ENCODE measurements at regions not wholly inside any gene's neighbourhood (a gene's known extent, or its start where the extent isn't known, plus 50 kb on each side); places are given as distances from the start of the nearest gene placed in this dataset.
A peak's percentile ranks its signal among the peaks of the same experiment; 100 is the strongest.

DNA sequence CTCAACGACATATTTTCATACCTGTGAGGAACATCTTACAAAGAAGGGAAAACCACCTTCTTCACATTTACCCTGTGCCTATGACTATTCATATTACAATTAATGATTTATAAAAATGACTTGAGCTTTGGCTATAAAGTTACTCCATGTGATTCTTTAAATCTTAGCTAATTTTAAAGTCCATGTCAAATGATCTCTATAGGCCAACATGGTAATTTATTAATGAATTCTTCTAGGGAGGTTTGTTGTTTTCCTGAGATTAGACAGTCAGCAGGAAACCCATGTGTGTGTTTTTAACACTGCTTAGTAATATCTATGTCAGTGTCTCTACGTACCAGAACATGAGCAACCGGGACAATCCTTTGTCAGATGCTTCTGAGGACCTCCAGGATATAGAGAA is 307.3 kb downstream of the IPMK start:
- DNase-seq (ENCODE audit: low read depth), result no peak
- no peak overlapping the region for H3K4me3 ChIP-seq (replicated peaks; ENCODE audit: low read depth, low read length)
- TF ChIP-seq, protein P1, sequence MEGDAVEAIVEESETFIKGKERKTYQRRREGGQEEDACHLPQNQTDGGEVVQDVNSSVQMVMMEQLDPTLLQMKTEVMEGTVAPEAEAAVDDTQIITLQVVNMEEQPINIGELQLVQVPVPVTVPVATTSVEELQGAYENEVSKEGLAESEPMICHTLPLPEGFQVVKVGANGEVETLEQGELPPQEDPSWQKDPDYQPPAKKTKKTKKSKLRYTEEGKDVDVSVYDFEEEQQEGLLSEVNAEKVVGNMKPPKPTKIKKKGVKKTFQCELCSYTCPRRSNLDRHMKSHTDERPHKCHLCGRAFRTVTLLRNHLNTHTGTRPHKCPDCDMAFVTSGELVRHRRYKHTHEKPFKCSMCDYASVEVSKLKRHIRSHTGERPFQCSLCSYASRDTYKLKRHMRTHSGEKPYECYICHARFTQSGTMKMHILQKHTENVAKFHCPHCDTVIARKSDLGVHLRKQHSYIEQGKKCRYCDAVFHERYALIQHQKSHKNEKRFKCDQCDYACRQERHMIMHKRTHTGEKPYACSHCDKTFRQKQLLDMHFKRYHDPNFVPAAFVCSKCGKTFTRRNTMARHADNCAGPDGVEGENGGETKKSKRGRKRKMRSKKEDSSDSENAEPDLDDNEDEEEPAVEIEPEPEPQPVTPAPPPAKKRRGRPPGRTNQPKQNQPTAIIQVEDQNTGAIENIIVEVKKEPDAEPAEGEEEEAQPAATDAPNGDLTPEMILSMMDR (IDR thresholded peaks at IDR 0.05; ENCODE audit: low read length, missing control alignments), result no peak

DNA sequence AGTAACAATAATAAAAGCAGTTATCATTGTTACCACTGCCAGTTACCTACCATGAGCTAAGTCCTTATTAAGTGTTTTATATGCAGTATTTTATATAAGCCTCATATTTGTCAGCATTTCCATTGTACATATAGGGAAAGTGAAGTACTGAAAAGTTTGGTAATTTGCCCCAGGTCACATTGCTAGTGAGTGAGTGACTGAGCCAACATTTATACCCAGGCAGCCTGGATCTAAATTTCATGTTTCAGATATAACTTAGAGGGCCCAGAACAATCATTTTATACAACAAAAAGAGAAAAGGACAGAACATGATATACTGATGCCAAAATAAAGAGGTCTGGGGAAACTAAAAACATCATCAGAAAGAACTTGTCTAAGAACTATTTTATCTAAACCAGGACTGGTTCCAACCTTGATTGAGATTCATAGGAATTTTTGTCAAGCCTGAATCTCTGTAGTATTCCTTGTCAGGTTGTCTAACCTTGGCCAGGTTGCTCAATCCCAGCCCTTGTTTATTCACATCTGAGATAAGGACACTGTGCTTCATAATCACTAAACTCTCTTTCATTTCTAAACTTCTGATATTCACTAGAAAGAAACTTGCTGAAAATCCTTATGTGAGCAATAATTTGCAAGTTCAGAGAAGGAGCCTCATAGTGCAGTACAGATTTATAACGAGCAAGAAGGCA is 308.2 kb downstream of the IPMK start:
- no peak overlapping the region for H3K4me3 ChIP-seq (replicated peaks; ENCODE audit: low read depth, low read length)
- no peak for DNase-seq (ENCODE audit: low read depth)
- TF ChIP-seq, protein P1 (IDR thresholded peaks at IDR 0.05; ENCODE audit: low read length, missing control alignments), result no peak

DNA sequence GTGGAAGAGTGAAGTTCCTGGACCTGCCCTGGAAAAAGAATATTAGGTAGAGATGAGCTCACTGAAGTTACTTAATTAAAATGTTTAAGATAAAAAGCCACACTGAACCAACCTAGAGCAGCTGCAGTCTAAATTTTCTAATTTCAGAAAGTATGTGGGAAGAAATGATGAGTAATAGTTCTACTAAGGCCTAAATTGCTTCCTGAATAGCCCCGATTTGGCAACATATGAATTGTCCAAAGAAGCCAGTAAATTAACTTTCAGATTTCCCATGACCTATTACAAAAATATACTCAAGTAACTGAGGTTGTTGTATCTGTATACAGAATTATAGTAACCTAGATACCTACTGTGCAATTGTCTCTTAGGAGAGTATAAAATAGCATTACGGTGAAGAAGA is 312.6 kb downstream of the IPMK start:
- DNase-seq (ENCODE audit: low read depth), result peak; percentile 43
- no peak overlapping the region for H3K4me3 ChIP-seq (replicated peaks; ENCODE audit: low read depth, low read length)
- TF ChIP-seq, protein P1 (IDR thresholded peaks at IDR 0.05; ENCODE audit: low read length, missing control alignments), result no peak

GRCh38 chr10:57952741-57953140 is 315.0 kb downstream of the IPMK start:
- TF ChIP-seq, protein P1 (IDR thresholded peaks at IDR 0.05; ENCODE audit: low read length, missing control alignments), result no peak
- DNase-seq (ENCODE audit: low read depth), result peak; percentile 61
- H3K4me3 ChIP-seq (replicated peaks; ENCODE audit: low read depth, low read length), result no peak overlapping the region

- TF ChIP-seq, protein P1 (IDR thresholded peaks at IDR 0.05; ENCODE audit: low read length, missing control alignments), result no peak
- DNase-seq (ENCODE audit: low read depth), result no peak
- no peak overlapping the region for H3K4me3 ChIP-seq (replicated peaks; ENCODE audit: low read depth, low read length)
These were observed 317.2 kb downstream of the IPMK start for GRCh38 chr10:57950442-57950974.

- H3K4me3 ChIP-seq (replicated peaks; ENCODE audit: low read depth, low read length), result no peak overlapping the region
- TF ChIP-seq, protein P1 (IDR thresholded peaks at IDR 0.05; ENCODE audit: low read length, missing control alignments), result no peak
- DNase-seq (ENCODE audit: low read depth), result no peak
These were observed 318.9 kb downstream of the IPMK start for GRCh38 chr10:57948796-57949195.

DNA sequence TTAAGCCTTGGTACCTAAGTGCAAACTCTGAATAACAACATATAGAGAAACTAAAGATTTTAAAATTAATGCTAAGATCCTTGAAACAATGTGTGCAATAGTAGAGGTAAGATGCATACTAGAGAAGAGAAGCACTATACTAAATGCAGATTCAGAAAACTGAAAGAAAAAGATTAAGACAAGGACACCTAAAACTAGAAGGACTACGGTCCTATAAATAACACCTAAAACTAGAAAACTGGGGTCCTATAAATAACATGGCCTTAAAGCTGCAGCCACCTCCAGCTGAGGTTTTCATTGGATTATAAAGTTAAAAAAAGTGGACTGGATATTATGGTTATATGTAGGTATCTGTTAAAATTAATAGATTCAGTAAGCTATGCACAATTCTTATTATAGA is 320.9 kb downstream of the IPMK start:
- no peak for DNase-seq (ENCODE audit: low read depth)
- TF ChIP-seq, protein P1 (IDR thresholded peaks at IDR 0.05; ENCODE audit: low read length, missing control alignments), result no peak
- no peak overlapping the region for H3K4me3 ChIP-seq (replicated peaks; ENCODE audit: low read depth, low read length)
